K562 (cell line): ENCODE measurements at regions not wholly inside any gene's neighbourhood (a gene's known extent, or its start where the extent isn't known, plus 50 kb on each side); places are given as distances from the start of the nearest gene placed in this dataset.

ENCODE experiments used
- ATAC-seq: fragments of 200-7000 bp; cut with Tn5 transposase; 3 replicates; pipeline ENCODE4 v1.9.1; 2020; ENCODE audit warnings: moderate library complexity
- BruUV-seq: library from RNA; stranded (reverse); fragments of 400-500 nt; replicated peaks from 2 replicates; lab custom pipeline; 2021; lab: Mats Ljungman, UMichigan
- CTCF ChIA-PET: fragments of 300-600 bp; formaldehyde crosslinking; extraction: SDS; loops from one replicate; lab custom pipeline; 2021; ENCODE audit warnings: low intra/inter-chr PET ratio; lab: Yijun Ruan, JAX
- POLR2A ChIA-PET: fragments of 300-600, 350-650 bp; sonication (Branson Sonifier 250); formaldehyde crosslinking; extraction: SDS; loops from one replicate; lab custom pipeline; 2021; ENCODE audit warnings: antibody characterized with exemption, inconsistent platforms; lab: Yijun Ruan, JAX
- DNase-seq, 4 experiments: peaks; one replicate each; pipeline versions ENCODE4 v3.0.0 to v3.0.0-alpha.2; 2011 to 2018; ENCODE audit warnings: low spot score in 3 of 4, mixed read lengths in 3 of 4; ENCODE audit errors: extremely low read depth in 1 of 4
- FAIRE-seq: peaks from 2 replicates; lab custom pipeline; 2011; peaks lifted over from hg19 to GRCh38; lab: Jason Lieb, UNC
- H2AFZ ChIP-seq: 2 replicates; pipeline ENCODE4 v1.6.0; 2011; ENCODE audit warnings: low read depth, low read length, control low read depth, inconsistent platforms
- H3K27ac ChIP-seq: fragments of 200-600 bp; 3 replicates; pipeline ENCODE4 v1.8.0; 2011; ENCODE audit warnings: low read depth, mild to moderate bottlenecking, control low read depth, inconsistent platforms, low read length, moderate library complexity, mixed read lengths; ENCODE audit errors: extremely low read depth
- H3K27me3 ChIP-seq, 2 experiments: fragments of 300-600 bp in 1 of 2; 2 replicates in 1 of 2; 3 replicates in 1 of 2; pipeline versions ENCODE4 v1.6.0 to v1.8.0; 2011; ENCODE audit warnings: inconsistent platforms in 2 of 2, low read length in 2 of 2, mild to moderate bottlenecking in 1 of 2, mixed read lengths in 1 of 2, moderate library complexity in 1 of 2; ENCODE audit not compliant: control insufficient read depth in 2 of 2, insufficient read depth in 2 of 2
- H3K36me3 ChIP-seq: fragments of 300-600 bp; 3 replicates; pipeline ENCODE4 v1.8.0; 2011; ENCODE audit warnings: mild to moderate bottlenecking, low read length, inconsistent platforms; ENCODE audit not compliant: control insufficient read depth, insufficient read depth
- H3K4me1 ChIP-seq, 2 experiments: fragments of 200-600 bp in 1 of 2; replicated peaks in 1 of 2; 2 replicates in 1 of 2; 3 replicates in 1 of 2; pipeline versions ENCODE4 v1.5.1 to v1.8.0; 2011; ENCODE audit warnings: inconsistent platforms in 2 of 2, low read length in 2 of 2, mild to moderate bottlenecking in 1 of 2, mixed read lengths in 1 of 2, moderate library complexity in 1 of 2; ENCODE audit not compliant: control insufficient read depth in 2 of 2, insufficient read depth in 2 of 2
- H3K4me2 ChIP-seq: 2 replicates; pipeline ENCODE4 v1.6.1; 2011; ENCODE audit warnings: low read length, control low read depth, inconsistent platforms, mixed read lengths; ENCODE audit not compliant: insufficient read depth
- H3K4me3 ChIP-seq: fragments of 200-600 bp; sonication (generic), shearing (Covaris generic); 2 replicates; pipeline ENCODE4 v1.5.1; 2016; ENCODE audit warnings: control low read depth, inconsistent platforms
- H3K79me2 ChIP-seq: fragments of 200-600 bp; 3 replicates; pipeline ENCODE4 v1.8.0; 2011; ENCODE audit warnings: low read length, inconsistent platforms; ENCODE audit not compliant: control insufficient read depth, insufficient read depth
- H3K9ac ChIP-seq, 2 experiments: 2 replicates each; pipeline versions ENCODE4 v1.6.0 to v1.6.1; 2011; ENCODE audit warnings: low read depth in 2 of 2, low read length in 2 of 2, control low read depth in 1 of 2, inconsistent platforms in 1 of 2, mild to moderate bottlenecking in 1 of 2, mixed read lengths in 1 of 2; ENCODE audit not compliant: insufficient read depth in 1 of 2
- H3K9me1 ChIP-seq: one replicate; pipeline ENCODE4 v1.6.0; 2011; ENCODE audit warnings: inconsistent platforms, mild to moderate bottlenecking, low read length, moderate library complexity; ENCODE audit not compliant: control insufficient read depth, insufficient read depth
- H3K9me3 ChIP-seq: replicated peaks from 2 replicates; pipeline ENCODE4 v1.5.1; 2011; ENCODE audit warnings: low read depth, low read length, inconsistent platforms; ENCODE audit not compliant: control insufficient read depth, insufficient read depth
- H4K20me1 ChIP-seq: replicated peaks from 2 replicates; pipeline ENCODE4 v1.6.1; 2011; ENCODE audit warnings: low read length, inconsistent platforms, mixed read lengths; ENCODE audit not compliant: control insufficient read depth, insufficient read depth
- CBX8 ChIP-seq: fragments of 200-600 bp; sonication (generic); IDR thresholded peaks from 2 replicates; pipeline ENCODE4 v1.6.1; 2012; ENCODE audit warnings: borderline replicate concordance, mixed run types, low read depth, mild to moderate bottlenecking, moderate library complexity, mixed read lengths, low read length, control low read depth, inconsistent platforms; ENCODE audit not compliant: poor library complexity, severe bottlenecking; ENCODE audit errors: extremely low read depth
- HDAC6 ChIP-seq: IDR thresholded peaks from 2 replicates; pipeline ENCODE4 v1.6.1; 2012; ENCODE audit warnings: low read depth, mild to moderate bottlenecking, control low read depth, inconsistent platforms, low read length, moderate library complexity
- NR2C1 ChIP-seq, 2 experiments: fragments of 450-650 bp; IDR thresholded peaks; 2 replicates each; pipeline ENCODE4 v1.6.1; 2017; ENCODE audit warnings: mild to moderate bottlenecking in 2 of 2, antibody characterized with exemption in 1 of 2, inconsistent platforms in 1 of 2, missing compliant biosample characterization in 1 of 2, missing genetic modification characterization in 1 of 2
- RAD21 ChIP-seq, 2 experiments: fragments of 250-450 bp in 1 of 2; fragments of 450-650 bp in 1 of 2; sonication (Bioruptor Pico) in 1 of 2; formaldehyde crosslinking in 1 of 2; IDR thresholded peaks in 1 of 2; conservative IDR thresholded peaks in 1 of 2; 2 replicates each; pipeline versions ENCODE4 v1.4.0 to v1.8.0; 2020 to 2022; ENCODE audit warnings: mild to moderate bottlenecking in 2 of 2, moderate library complexity in 1 of 2
- ZBTB17 ChIP-seq: fragments of 450-650 bp; formaldehyde crosslinking; IDR thresholded peaks from 2 replicates; pipeline ENCODE4 v1.4.0; 2020; ENCODE audit warnings: mild to moderate bottlenecking
- ZNF668 ChIP-seq: fragments of 250-450 bp; sonication (Bioruptor Pico); IDR thresholded peaks from 2 replicates; pipeline ENCODE4 v1.8.0; 2022; ENCODE audit warnings: mild to moderate bottlenecking, inconsistent platforms
- WGBS: fragments of 100-300 bp; shearing (Covaris generic); methylation state at CpG from one replicate; pipeline ENCODE4 v1.1.6; 2016; ENCODE audit warnings: low coverage, mixed read lengths; ENCODE audit not compliant: insufficient coverage; ENCODE audit errors: missing lambda C conversion rate; 5-methylcytosine and 5-hydroxymethylcytosine counted together
- in situ Hi-C: fragments of 300-500 bp; cut with MboI; formaldehyde crosslinking; loops from 4 replicates; pipeline ENCODE4 v1.15.0; 2018; ENCODE audit warnings: inconsistent platforms, mixed read lengths
- intact Hi-C: fragments of 100-400 bp; cut with micrococcal nuclease; formaldehyde crosslinking; loops from 2 replicates; pipeline ENCODE4 v1.14.2; 2022
- TF ChIP-seq, protein P1 (sequence below), 2 experiments: IDR thresholded peaks; 2 replicates each; pipeline ENCODE4 v1.6.1; 2011; ENCODE audit warnings: borderline replicate concordance in 1 of 2, control low read depth in 1 of 2, low read depth in 1 of 2, low read length in 1 of 2, mild to moderate bottlenecking in 1 of 2, mixed read lengths in 1 of 2, moderate library complexity in 1 of 2; ENCODE audit not compliant: insufficient read depth in 1 of 2, insufficient read length in 1 of 2, poor library complexity in 1 of 2, severe bottlenecking in 1 of 2; ENCODE audit errors: extremely low read depth in 1 of 2
- TF ChIP-seq, protein P2 (sequence below): sonication (generic); formaldehyde crosslinking; IDR thresholded peaks from 2 replicates; pipeline ENCODE4 v1.8.1; 2023; ENCODE audit warnings: mild to moderate bottlenecking, missing genetic modification reagents
- TF ChIP-seq, protein P3 (sequence below): fragments of 250-450 bp; sonication (Bioruptor Pico); IDR thresholded peaks from 2 replicates; pipeline ENCODE4 v1.8.0; 2021; ENCODE audit warnings: moderate library complexity, mild to moderate bottlenecking, inconsistent platforms

DNA sequence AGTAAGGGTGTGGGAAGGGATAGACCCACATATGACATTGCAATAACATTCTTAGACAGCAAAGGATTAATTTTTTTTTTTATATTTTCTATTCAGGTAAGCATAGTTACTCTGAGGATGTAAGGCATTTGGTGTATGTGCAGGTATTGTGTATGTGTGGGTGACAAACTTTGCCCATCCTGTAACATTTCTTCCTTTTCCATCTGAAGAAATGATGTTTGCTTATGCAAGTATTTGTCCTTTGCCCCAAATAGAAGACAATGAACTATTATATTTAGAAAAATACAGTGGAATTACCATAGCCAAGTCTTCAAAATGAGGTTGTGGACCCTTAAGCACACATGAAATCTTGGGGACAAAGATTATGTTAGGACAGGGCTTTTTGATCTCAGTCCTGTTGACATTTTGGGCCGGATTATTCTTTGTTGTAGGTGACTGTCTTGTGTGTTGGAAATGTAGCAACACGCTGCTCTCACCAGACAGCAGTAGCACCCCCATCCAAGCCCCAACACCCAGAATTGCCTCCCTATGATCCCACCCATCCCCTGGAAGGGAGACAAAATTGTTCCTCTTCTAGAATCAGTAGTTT, 1244.7 kb downstream of the STIM2 start:
- no peaks in the 10 kb centered on the region for H3K36me3 ChIP-seq
- no peak overlapping the region for H3K9ac ChIP-seq
- H3K4me2 ChIP-seq, result no peak overlapping the region
- no peaks in the 10 kb centered on the region for H3K27me3 ChIP-seq
- H3K27ac ChIP-seq, result no peak overlapping the region
- ATAC-seq (no peak), DNase-seq (no peak), FAIRE-seq (no peak)
- no peaks in the 10 kb centered on the region for H3K9me1 ChIP-seq
- no TSS peak for BruUV-seq
- H3K79me2 ChIP-seq, result no peaks in the 10 kb centered on the region
- no peaks in the 10 kb centered on the region for H4K20me1 ChIP-seq
- H2AFZ ChIP-seq, result no peak overlapping the region
- 0% methylated on average over 2 of the region's 2 CpGs for WGBS
- ChIA-PET CTCF (no interaction called here), POLR2A (no interaction called here)
- H3K4me3 ChIP-seq, result no peak overlapping the region
- intact Hi-C loops, result no loop called here
- H3K4me1 ChIP-seq, result no peaks in the 10 kb centered on the region
- H3K9me3 ChIP-seq, result no peaks in the 10 kb centered on the region
- in situ Hi-C loops, result no loop called here
- TF ChIP-seq, protein P1, sequence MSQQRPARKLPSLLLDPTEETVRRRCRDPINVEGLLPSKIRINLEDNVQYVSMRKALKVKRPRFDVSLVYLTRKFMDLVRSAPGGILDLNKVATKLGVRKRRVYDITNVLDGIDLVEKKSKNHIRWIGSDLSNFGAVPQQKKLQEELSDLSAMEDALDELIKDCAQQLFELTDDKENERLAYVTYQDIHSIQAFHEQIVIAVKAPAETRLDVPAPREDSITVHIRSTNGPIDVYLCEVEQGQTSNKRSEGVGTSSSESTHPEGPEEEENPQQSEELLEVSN (IDR thresholded peaks at IDR 0.05; ENCODE audit: borderline replicate concordance in 1 of 2, extremely low read depth in 1 of 2, insufficient read depth in 1 of 2, insufficient read length in 1 of 2, low read depth in 1 of 2, low read length in 1 of 2, poor library complexity in 1 of 2, severe bottlenecking in 1 of 2), result no peak
- TF ChIP-seq ZBTB17 (CRISPR knock-in tag) (no peak), HDAC6 (no peak), NR2C1 (IDR thresholded peaks at IDR 0.05) (no peak), NR2C1 (tag; IDR thresholded peaks at IDR 0.05) (no peak), CBX8 (no peak), ZNF668 (no peak), RAD21 (CRISPR knock-in tag; conservative IDR thresholded peaks at IDR 0.05 in 1 of 2, IDR thresholded peaks at IDR 0.05 in 1 of 2) (no peak)
- TF ChIP-seq, protein P2, sequence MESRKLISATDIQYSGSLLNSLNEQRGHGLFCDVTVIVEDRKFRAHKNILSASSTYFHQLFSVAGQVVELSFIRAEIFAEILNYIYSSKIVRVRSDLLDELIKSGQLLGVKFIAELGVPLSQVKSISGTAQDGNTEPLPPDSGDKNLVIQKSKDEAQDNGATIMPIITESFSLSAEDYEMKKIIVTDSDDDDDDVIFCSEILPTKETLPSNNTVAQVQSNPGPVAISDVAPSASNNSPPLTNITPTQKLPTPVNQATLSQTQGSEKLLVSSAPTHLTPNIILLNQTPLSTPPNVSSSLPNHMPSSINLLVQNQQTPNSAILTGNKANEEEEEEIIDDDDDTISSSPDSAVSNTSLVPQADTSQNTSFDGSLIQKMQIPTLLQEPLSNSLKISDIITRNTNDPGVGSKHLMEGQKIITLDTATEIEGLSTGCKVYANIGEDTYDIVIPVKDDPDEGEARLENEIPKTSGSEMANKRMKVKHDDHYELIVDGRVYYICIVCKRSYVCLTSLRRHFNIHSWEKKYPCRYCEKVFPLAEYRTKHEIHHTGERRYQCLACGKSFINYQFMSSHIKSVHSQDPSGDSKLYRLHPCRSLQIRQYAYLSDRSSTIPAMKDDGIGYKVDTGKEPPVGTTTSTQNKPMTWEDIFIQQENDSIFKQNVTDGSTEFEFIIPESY, result no peak
- TF ChIP-seq, protein P3, sequence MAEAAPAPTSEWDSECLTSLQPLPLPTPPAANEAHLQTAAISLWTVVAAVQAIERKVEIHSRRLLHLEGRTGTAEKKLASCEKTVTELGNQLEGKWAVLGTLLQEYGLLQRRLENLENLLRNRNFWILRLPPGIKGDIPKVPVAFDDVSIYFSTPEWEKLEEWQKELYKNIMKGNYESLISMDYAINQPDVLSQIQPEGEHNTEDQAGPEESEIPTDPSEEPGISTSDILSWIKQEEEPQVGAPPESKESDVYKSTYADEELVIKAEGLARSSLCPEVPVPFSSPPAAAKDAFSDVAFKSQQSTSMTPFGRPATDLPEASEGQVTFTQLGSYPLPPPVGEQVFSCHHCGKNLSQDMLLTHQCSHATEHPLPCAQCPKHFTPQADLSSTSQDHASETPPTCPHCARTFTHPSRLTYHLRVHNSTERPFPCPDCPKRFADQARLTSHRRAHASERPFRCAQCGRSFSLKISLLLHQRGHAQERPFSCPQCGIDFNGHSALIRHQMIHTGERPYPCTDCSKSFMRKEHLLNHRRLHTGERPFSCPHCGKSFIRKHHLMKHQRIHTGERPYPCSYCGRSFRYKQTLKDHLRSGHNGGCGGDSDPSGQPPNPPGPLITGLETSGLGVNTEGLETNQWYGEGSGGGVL (CRISPR knock-in tag), result no peak
